ACHN (cell line): ENCODE measurements at regions not wholly inside any gene's neighbourhood (a gene's known extent, or its start where the extent isn't known, plus 50 kb on each side); places are given as distances from the start of the nearest gene placed in this dataset.
A peak's percentile ranks its signal among the peaks of the same experiment; 100 is the strongest.
"Not testable (repeated sequence)": the region's sequence is repeated elsewhere in the genome, so short reads cannot be mapped to it uniquely, and the experiment has no call there.

Experiments
- DNase-seq: peaks from one replicate; pipeline ENCODE4 v3.0.0-alpha.2; 2015
- in situ Hi-C: cut with HindIII; loops from 2 replicates; pipeline ENCODE4 v1.10.0; 2017; ENCODE audit warnings: low sequenced_read_pairs, low pct_ligation_motif_present, low pct_unique_long_range_greater_than_20kb

- in situ Hi-C loops = not testable (repeated sequence)
Observed at GRCh38 chr6:147651-148050, 144.6 kb upstream of the DUSP22 start.

DNA sequence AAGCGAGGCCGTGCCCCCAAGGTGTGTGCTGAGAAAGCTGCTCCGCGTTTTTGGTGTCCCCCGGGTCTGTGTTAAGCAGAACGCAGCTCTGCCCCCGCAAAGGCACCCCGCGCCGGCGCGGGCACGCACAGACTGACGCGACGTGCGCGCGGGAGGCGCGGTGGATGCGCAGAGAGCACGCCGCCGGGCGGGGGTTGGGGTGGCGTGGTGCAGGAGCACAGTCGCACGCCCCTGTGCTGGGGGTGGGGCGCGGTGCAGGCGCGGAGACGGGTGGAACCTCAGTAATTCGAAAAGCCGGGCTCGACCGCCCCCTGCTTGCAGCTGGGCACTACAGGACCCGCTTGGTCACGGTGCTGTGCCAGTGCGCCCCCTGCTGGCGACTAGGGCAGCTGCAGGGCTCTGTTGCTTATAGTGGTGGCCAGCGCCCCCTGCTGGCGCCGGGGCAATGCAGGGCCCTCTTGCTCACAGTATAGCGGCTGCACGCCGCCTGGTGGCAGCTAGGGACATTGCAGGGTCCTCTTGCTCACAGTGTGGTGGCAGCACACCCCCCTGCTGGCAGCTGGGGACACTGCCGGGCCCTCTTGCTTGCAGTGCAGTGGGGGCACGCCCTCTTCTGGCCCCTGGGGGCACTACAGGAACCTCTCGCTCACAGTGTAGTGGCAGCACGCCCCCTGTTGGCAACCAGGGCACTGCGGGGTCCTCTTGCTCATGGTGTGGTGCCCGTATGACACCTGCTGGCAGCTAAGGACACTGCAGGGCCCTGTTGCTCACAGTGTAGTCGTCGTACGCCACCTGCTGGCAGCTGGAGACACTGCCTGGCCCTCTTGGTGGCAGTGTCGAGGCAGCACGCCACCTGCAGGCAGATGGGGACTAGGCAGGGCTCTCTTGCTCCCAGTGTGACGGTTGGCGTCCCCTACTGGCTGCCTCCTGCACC is 144.0 kb upstream of the DUSP22 start:
- in situ Hi-C loops = not testable (repeated sequence)
- DNase-seq = peak; percentile 48

More at GRCh38 chr6:147651-148050, 144.6 kb upstream of the DUSP22 start:
- DNase-seq = not testable (repeated sequence)

DNA sequence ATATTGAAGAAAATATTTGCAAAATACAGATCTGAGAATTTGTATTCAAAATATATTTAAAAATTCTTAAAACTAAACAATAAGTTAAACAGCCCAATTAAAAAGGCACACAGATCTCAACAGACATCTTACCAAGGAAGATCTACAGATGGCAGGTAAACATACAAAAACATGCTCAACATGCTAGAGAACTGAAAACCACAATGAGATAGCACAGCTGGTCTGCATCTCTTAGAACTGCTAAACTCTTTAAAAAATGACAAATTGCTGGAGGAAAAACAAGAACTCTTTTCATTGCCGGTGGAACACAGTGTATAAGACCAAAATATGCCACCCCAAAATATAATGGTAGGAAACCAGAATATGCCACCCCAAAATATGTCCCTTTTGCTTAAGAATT is 142.1 kb upstream of the DUSP22 start:
- in situ Hi-C loops, DNase-seq: not testable (repeated sequence)

- in situ Hi-C loops, DNase-seq: not testable (repeated sequence)
Observed at GRCh38 chr6:152436-152835, 139.9 kb upstream of the DUSP22 start.

DNA sequence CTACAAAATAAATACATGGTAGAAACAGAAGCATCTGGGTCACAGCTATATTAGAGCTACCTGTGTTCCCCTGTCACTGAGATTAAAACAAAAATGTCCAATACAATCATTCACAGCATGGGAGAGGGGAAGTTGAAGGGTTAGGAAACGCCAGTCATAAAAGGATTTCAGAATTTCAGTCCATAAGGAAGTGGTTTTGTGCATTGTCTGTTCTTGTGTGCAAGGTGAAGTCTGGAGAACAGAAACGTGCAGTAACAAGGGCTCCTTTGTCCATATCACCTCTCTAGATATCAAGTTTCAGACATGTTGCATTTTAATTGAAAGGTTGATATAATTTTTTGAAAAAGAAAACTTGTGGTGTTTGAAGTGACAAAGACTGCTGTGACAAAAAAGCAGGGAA is 139.3 kb upstream of the DUSP22 start:
- DNase-seq, in situ Hi-C loops: not testable (repeated sequence)

DNA sequence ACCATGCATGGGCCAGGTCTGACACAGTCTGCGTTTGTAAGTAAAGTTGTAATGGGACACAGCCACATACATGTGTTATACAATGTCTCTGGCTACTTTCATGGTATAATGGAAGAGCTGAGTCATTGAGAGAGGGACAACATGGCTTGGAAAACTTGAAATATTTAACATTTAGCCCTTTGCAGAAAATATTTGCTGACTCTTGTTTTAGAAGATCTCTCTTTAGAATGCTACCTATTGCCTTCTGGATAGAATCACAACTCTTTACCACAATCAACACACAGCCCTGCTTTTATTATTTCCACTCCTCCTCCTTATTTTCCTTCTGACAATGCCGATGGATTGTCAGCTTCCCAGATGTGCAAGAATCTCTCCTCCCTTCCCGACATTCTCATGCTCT is 138.4 kb upstream of the DUSP22 start:
- in situ Hi-C loops, DNase-seq: not testable (repeated sequence)

DNA sequence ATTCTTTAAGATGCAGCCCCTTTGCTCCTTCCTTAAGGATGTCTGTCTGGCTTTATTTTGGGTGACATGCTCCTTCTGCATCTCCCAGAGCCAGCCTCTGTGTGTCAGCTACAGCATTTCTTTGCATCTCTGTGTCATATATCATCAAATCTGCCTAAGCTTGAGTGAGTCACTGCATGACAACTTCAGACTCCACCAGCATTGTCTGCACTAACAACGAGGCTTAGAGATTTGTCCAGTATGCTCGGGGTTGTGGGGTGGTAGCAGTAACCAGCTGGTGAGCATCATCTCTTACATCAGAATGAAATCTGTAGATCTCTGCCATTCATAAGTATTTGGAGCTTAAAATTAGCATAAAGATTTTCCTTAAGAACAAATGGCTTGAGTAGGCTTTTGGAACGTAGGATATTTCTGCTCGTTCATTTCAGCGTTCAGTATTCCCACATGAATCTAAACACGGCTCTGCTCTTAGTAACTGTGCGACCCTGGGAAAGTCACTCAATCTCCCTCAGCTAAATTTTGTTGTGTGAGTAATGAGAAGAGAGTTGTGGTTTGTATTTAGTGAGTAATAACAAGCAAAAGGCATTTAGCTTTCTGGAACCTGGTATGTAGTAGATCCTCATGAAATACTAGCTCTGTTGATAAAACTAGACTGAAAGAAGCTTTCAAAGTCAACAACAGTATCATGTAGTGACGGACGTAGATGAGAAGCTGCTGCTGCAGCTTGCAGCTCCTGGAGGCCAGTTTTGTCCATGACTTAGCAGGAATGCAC is 137.8 kb upstream of the DUSP22 start:
- DNase-seq, in situ Hi-C loops: not testable (repeated sequence)

DNA sequence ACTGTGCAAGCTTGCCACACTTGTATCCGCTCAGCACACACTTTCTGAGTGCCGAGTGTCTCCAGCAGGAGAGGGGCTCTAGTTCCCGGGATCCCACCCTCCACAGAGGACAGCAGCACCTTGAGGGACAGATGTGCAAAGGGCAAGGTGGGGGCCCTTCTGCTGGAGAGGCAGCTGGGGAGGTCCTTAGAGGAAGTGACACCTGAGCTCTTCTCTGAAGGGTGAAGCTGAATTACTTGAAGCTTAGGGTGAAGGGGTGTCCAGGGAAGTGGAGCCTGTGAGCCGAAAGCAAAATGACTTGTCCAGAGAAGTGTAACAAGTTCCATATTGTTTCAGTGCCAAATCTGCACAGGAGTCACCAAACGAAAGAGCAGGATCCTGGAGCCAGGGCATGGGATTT is 136.3 kb upstream of the DUSP22 start:
- in situ Hi-C loops = no loop called here
- no peak for DNase-seq

GRCh38 chr6:156441-157140 is 135.7 kb upstream of the DUSP22 start:
- DNase-seq, in situ Hi-C loops: not testable (repeated sequence)

DNA sequence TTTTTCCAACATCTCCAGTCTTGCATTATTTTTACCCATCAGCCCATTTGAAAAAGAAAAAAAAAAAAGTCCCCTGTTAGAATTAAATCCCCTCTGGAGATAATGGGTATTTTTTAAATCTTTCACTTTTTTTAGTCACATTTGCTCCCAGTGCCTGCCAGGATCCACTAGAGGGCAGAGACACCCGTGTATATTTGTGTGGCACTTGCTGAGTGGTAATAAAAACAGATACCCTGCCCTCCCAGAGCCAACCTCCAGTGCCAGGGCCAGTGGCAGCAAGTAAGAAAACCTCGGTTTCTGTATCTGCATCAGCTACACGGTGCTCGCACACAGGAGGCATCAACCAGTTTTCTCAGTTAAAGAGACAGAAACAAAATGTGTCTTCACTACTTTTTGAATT is 135.1 kb upstream of the DUSP22 start:
- in situ Hi-C loops = not testable (repeated sequence)
- DNase-seq = peak; percentile 15

DNA sequence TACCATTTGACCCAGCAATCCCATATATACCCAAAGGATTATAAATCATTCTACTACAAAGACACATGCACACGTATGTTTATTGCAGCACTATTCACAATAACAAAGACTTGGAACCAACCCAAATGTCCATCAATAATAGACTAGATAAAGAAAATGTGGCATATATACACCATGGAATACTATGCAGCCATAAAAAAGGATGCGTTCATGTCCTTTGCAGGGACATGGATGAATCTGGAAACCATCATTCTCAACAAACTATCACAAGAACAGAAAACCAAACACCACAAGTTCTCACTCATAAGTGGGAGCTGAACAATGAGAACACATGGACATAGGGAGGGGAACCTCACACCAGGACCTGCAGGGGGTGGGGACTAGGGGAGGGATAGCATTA is 130.6 kb upstream of the DUSP22 start:
- in situ Hi-C loops, DNase-seq: not testable (repeated sequence)

DNA sequence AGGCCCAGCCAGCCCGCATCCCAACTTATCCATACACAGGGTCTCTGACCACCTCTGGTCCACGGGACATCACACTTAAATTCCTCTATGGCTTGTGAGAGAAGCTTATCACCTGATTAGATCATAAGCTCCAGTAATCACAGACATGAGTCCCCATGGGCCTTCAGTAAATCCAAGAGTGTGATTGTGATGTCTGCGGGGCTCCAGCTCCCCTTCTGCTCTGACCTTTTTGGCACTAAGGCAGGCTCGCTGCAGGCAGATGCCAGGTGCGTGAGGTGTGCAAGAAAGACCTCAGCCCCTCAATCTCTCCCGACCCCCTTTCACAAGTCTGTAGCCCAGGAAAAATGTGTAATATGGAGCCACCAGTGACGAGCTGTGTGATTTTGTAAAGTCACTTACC is 127.6 kb upstream of the DUSP22 start:
- in situ Hi-C loops = no loop called here
- no peak for DNase-seq

- DNase-seq = no peak
- in situ Hi-C loops = no loop called here
Observed at GRCh38 chr6:165263-165662, 127.0 kb upstream of the DUSP22 start.

DNA sequence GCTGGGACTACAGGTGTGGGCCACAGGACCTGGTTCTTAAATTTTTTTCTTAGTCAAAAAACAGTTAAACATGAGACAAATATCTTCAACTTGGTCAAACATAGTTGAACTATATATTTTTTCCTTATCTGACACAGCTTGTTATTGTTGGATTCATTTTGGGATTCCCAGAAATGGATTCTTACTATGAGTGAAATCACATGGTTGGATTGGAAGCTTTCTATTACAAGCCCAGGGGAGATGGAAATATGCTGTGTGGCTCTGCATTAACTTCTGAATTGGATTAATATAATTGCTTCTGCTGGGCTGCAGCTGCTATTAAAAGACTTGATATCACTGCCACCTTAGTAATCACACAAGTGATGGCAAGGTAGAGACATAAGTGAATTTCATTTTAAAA is 126.4 kb upstream of the DUSP22 start:
- no peak for DNase-seq
- in situ Hi-C loops = no loop called here

DNA sequence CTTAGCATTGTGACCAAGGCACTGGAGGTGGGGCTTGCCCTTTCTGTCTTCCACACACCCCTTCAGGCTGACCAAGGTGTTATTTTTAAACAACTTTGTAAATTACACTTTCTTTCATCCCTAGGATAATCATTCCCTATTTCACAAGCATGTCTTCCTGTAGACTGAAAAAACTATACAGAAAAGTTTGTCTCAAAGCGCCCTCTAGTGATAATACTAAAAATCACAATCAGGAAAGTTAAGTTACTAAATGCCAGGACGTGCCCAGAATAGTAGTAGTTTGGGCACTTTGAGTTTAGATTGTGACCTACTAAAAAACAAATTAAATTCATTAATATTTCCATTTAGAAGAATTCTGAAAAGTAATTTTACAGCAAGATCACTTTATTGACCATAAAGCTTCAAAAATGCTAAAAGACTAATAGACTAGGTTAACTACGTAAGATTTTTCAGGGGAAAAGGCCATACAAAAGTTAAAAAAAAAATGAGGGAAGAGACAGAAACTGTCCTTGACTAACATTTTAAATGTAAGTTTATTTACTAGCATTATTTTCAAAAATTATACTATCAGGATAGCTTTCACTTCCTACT is 123.3 kb upstream of the DUSP22 start:
- in situ Hi-C loops = no loop called here

DNA sequence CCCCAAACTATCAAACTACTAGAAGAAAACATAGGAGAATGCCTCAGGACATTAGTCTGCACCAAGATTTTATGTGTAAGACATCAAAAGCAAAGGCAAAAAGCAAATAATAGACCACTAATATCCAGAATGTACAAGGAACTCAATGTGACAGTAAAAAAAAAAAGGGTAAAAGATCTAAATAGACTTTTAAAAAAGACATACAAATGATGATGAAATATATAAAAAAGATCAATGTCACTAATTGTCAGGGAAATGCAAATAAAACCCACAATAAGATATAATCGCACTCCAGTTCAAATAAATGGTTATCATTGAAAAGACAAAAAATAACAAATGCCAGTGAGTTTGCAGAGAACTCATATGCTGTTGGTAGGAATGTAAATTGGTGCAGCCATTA is 118.3 kb upstream of the DUSP22 start:
- in situ Hi-C loops = no loop called here

More for the DNA sequence above, 123.3 kb upstream of the DUSP22 start:
- DNase-seq = peak; percentile 58

GRCh38 chr6:175680-176079 is 116.6 kb upstream of the DUSP22 start:
- in situ Hi-C loops = no loop called here

More for the DNA sequence above, 118.3 kb upstream of the DUSP22 start:
- no peak for DNase-seq

DNA sequence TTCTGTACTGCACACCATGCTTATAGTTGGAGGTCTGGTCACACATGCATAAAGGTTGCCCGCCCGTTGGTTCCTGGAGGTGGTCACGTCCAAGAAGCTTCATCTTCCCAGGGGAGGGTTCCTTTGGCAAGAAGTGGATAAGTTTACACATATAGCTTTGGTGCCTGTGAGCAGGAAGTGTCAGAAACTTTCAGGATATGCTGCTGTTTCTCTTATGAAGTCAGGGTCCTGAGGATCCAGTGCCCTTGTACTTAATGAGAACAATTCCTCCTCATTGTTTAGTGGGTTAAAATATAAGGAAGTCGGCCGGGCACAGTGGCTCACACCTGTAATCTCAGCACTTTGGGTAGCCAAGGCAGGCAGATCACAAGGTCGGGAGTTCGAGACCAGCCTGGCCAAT is 115.5 kb upstream of the DUSP22 start:
- no peak for DNase-seq
- in situ Hi-C loops = no loop called here

More at GRCh38 chr6:175680-176079, 116.6 kb upstream of the DUSP22 start:
- no peak for DNase-seq
